ENCODE measurements at regions not wholly inside any gene's neighbourhood (a gene's known extent, or its start where the extent isn't known, plus 50 kb on each side); places are given as distances from the start of the nearest gene placed in this dataset.

GRCh38 chr10:81095238-81095637, 557.5 kb downstream of the SH2D4B start:
- DNase-seq (ENCODE audit: extremely low read depth in 1 of 2, low read depth in 1 of 2) = no peak

- no peak for DNase-seq (ENCODE audit: extremely low read depth in 1 of 2, low read depth in 1 of 2)
Measured at GRCh38 chr10:81096558-81096957, 558.9 kb downstream of the SH2D4B start.

- DNase-seq (ENCODE audit: extremely low read depth in 1 of 2, low read depth in 1 of 2) = no peak
Measured at GRCh38 chr10:81101062-81101461, 563.4 kb downstream of the SH2D4B start.

- DNase-seq (ENCODE audit: extremely low read depth in 1 of 2, low read depth in 1 of 2) = no peak
Measured at GRCh38 chr10:81104494-81104893, 566.8 kb downstream of the SH2D4B start.

GRCh38 chr10:81108516-81109199, 571.0 kb downstream of the SH2D4B start:
- DNase-seq (ENCODE audit: extremely low read depth in 1 of 2, low read depth in 1 of 2) = no peak

GRCh38 chr10:81109200-81109752, 571.6 kb downstream of the SH2D4B start:
- no peak for DNase-seq (ENCODE audit: extremely low read depth in 1 of 2, low read depth in 1 of 2)

GRCh38 chr10:81116201-81116600, 578.5 kb downstream of the SH2D4B start:
- DNase-seq (ENCODE audit: extremely low read depth in 1 of 2, low read depth in 1 of 2) = no peak

- no peak for DNase-seq (ENCODE audit: extremely low read depth in 1 of 2, low read depth in 1 of 2)
Measured at GRCh38 chr10:81116990-81117389, 579.3 kb downstream of the SH2D4B start.

GRCh38 chr10:81127931-81128330, 590.2 kb downstream of the SH2D4B start:
- DNase-seq (ENCODE audit: extremely low read depth in 1 of 2, low read depth in 1 of 2) = no peak

GRCh38 chr10:81130014-81130413, 592.3 kb downstream of the SH2D4B start:
- DNase-seq (ENCODE audit: extremely low read depth in 1 of 2, low read depth in 1 of 2) = no peak

GRCh38 chr10:81135851-81136250, 598.1 kb downstream of the SH2D4B start:
- DNase-seq (ENCODE audit: extremely low read depth in 1 of 2, low read depth in 1 of 2) = no peak

GRCh38 chr10:81136261-81136660, 598.6 kb downstream of the SH2D4B start:
- no peak for DNase-seq (ENCODE audit: extremely low read depth in 1 of 2, low read depth in 1 of 2)

GRCh38 chr10:81145975-81146374, 608.3 kb downstream of the SH2D4B start:
- no peak for DNase-seq (ENCODE audit: extremely low read depth in 1 of 2, low read depth in 1 of 2)

GRCh38 chr10:81146436-81146835, 608.7 kb downstream of the SH2D4B start:
- DNase-seq (ENCODE audit: extremely low read depth in 1 of 2, low read depth in 1 of 2) = no peak

GRCh38 chr10:81152656-81153055, 615.0 kb downstream of the SH2D4B start:
- no peak for DNase-seq (ENCODE audit: extremely low read depth in 1 of 2, low read depth in 1 of 2)

- no peak for DNase-seq (ENCODE audit: extremely low read depth in 1 of 2, low read depth in 1 of 2)
Measured at GRCh38 chr10:81157681-81158080, 620.0 kb downstream of the SH2D4B start.

GRCh38 chr10:81177651-81178244, 640.0 kb downstream of the SH2D4B start:
- no peak for DNase-seq (ENCODE audit: extremely low read depth in 1 of 2, low read depth in 1 of 2)

GRCh38 chr10:81179324-81179723, 641.6 kb downstream of the SH2D4B start:
- no peak for DNase-seq (ENCODE audit: extremely low read depth in 1 of 2, low read depth in 1 of 2)

- no peak for DNase-seq (ENCODE audit: extremely low read depth in 1 of 2, low read depth in 1 of 2)
Measured at GRCh38 chr10:81179805-81180452, 642.2 kb downstream of the SH2D4B start.

- no peak for DNase-seq (ENCODE audit: extremely low read depth in 1 of 2, low read depth in 1 of 2)
Measured at GRCh38 chr10:81182296-81182695, 644.6 kb downstream of the SH2D4B start.

GRCh38 chr10:81192221-81192788, 654.6 kb downstream of the SH2D4B start:
- DNase-seq (ENCODE audit: extremely low read depth in 1 of 2, low read depth in 1 of 2) = no peak

- DNase-seq (ENCODE audit: extremely low read depth in 1 of 2, low read depth in 1 of 2) = no peak
Measured at GRCh38 chr10:81200801-81201200, 663.1 kb downstream of the SH2D4B start.

Measured in stimulated activated CD8-positive, alpha-beta memory T cell treated with anti-CD3 and anti-CD28 coated beads, Interleukin-7, amount 100 ng/mL, for 48 hours (primary cell).